GM21360 (cell line): ENCODE measurements at regions not wholly inside any gene's neighbourhood (a gene's known extent, or its start where the extent isn't known, plus 50 kb on each side); places are given as distances from the start of the nearest gene placed in this dataset.
"Not testable (repeated sequence)": the region's sequence is repeated elsewhere in the genome, so short reads cannot be mapped to it uniquely, and the experiment has no call there.

ENCODE experiments used
- ATAC-seq: cut with Tn5 transposase; IDR thresholded peaks from one replicate; pipeline ENCODE4 v1.9.1; 2021; ENCODE audit warnings: mild to moderate bottlenecking, moderate library complexity; ENCODE audit not compliant: unreplicated experiment

GRCh38 chr12:58671196-58671595 is 249.1 kb downstream of the LRIG3 start:
- ATAC-seq, result no peak

GRCh38 chr12:58673021-58673420 is 247.3 kb downstream of the LRIG3 start:
- ATAC-seq, result no peak

GRCh38 chr12:58677833-58678232 is 242.5 kb downstream of the LRIG3 start:
- not testable (repeated sequence) for ATAC-seq

- ATAC-seq, result no peak
These were observed 241.6 kb downstream of the LRIG3 start for GRCh38 chr12:58678753-58679152.

- no peak for ATAC-seq
These were observed 238.6 kb downstream of the LRIG3 start for GRCh38 chr12:58681730-58682129.

- ATAC-seq, result no peak
These were observed 225.0 kb downstream of the LRIG3 start for GRCh38 chr12:58695263-58695662.

GRCh38 chr12:58701536-58701935 is 218.8 kb downstream of the LRIG3 start:
- no peak for ATAC-seq

- no peak for ATAC-seq
These were observed 216.4 kb downstream of the LRIG3 start for GRCh38 chr12:58703866-58704265.

GRCh38 chr12:58704770-58705169 is 215.5 kb downstream of the LRIG3 start:
- ATAC-seq, result not testable (repeated sequence)

- ATAC-seq, result no peak
These were observed 209.4 kb downstream of the LRIG3 start for GRCh38 chr12:58710901-58711300.

- ATAC-seq, result no peak
These were observed 208.3 kb downstream of the LRIG3 start for GRCh38 chr12:58711974-58712373.

- ATAC-seq, result no peak
These were observed 207.3 kb downstream of the LRIG3 start for GRCh38 chr12:58712976-58713375.

- ATAC-seq, result no peak
These were observed 201.1 kb downstream of the LRIG3 start for GRCh38 chr12:58719161-58719560.

- no peak for ATAC-seq
These were observed 199.9 kb downstream of the LRIG3 start for GRCh38 chr12:58720421-58720820.

- no peak for ATAC-seq
These were observed 194.8 kb downstream of the LRIG3 start for GRCh38 chr12:58725400-58726105.

GRCh38 chr12:58727521-58727920 is 192.8 kb downstream of the LRIG3 start:
- no peak for ATAC-seq

GRCh38 chr12:58728397-58728796 is 191.9 kb downstream of the LRIG3 start:
- no peak for ATAC-seq

- no peak for ATAC-seq
These were observed 189.2 kb downstream of the LRIG3 start for GRCh38 chr12:58731096-58731495.

- no peak for ATAC-seq
These were observed 187.4 kb downstream of the LRIG3 start for GRCh38 chr12:58732894-58733293.

- no peak for ATAC-seq
These were observed 179.1 kb downstream of the LRIG3 start for GRCh38 chr12:58741226-58741625.

GRCh38 chr12:58745348-58746125 is 174.8 kb downstream of the LRIG3 start:
- ATAC-seq, result no peak

- no peak for ATAC-seq
These were observed 172.8 kb downstream of the LRIG3 start for GRCh38 chr12:58747533-58747932.
